Hematopoietic multipotent progenitor cell treated with erythropoietin and hydrocortisone succinate and interleukin-3 and kit ligand, for 4 days (in vitro differentiated cells): ENCODE measurements at regions not wholly inside any gene's neighbourhood (a gene's known extent, or its start where the extent isn't known, plus 50 kb on each side); places are given as distances from the start of the nearest gene placed in this dataset.
A peak's percentile ranks its signal among the peaks of the same experiment; 100 is the strongest.

Experiments
- DNase-seq: peaks from one replicate; pipeline ENCODE4 v3.0.0-alpha.2; 2015

DNA sequence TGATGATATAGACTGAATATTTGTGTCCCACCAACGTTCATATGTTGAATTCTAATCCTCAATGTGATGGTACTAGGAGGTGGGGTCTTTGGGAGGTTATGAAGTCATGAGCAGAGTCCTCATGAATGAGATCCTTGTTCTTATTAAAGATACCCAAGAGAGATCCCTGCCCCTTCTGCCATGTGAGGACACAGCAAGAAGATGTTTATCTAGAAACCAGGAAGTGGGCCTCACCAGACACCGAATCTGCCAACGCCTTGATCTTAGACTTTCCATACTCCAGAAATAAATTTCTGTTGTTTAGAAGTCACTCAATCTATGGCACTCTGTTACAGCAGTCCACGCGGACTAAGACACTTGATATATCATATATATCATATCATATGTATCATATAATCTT is 67.7 kb upstream of the GCM1 start:
- peak; percentile 68 for DNase-seq

DNA sequence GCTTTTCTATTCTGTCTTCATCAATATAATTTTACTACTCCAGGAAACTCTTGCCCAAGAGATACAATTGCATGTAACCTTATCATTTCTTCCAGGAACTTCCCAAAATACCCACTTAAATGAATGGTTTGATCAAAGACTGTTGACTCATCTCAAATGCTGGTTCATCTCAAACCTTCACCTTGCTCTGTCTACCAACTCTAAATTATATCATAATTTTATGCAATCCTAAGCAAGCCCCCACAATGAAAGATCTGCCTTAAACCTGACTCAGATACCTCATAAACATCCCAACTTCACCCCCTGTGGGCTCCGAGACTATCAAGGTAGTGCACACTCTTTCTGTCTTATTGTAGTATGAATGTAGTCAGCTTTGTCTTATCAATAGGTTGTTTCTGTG is 65.5 kb upstream of the GCM1 start:
- DNase-seq, result peak; percentile 28

DNA sequence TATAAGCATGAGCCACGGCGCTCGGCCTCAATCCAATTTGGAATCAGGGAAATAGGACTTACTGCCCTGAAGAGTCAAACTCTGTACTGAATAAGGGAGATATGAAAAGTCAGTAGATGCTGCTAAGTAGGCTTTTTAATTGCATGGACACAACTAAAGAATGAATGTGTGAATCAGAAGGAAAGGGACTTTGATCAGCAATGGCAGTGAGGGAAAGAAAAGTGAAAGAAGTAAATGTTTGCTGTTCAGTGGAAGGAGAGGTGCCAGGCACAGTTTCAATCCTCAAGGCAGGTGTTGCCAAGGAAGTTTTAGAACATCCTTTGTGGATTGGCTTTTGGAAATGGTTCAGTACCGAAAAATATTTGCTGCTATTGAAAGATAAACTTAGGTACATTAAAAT is 62.2 kb upstream of the GCM1 start:
- DNase-seq, result no peak

DNA sequence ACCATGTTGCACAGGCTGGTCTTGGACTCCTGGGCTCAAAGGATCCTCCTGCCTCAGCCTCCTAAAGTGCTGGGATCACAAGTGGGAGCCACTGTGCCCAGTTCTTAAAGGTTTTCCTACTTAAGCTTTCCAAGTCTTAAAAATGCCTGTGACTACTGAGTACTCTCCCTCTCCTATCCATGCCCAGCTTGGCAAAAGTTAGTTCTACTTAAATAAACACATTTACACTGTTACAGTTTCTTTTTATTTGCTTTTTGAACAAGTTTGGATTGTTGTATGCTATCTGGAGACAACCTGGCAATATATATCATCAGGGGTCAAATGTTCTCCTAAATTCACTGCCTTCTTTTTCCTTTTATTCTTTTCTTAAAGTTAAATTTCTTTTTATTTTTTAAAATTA is 61.0 kb upstream of the GCM1 start:
- DNase-seq, result no peak

DNA sequence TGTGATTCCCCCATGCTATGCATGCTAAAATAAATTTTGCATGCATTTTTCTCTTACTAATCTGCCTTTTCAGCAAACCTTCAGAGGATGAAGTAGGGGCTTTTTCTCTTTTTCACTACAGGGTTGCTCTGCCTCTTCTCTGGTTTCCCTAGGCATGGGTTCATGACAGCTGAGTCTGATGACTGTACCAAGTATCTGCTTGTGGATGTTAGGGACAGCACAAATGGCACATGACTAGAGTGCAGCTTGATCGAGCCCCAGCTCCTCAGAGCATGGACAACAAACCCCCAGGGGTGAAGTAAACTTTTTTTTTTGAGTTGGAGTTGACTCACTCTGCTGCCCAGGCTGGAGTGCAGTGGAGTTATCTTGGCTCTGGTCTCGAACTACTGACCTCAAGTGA is 57.1 kb upstream of the GCM1 start:
- no peak for DNase-seq

DNA sequence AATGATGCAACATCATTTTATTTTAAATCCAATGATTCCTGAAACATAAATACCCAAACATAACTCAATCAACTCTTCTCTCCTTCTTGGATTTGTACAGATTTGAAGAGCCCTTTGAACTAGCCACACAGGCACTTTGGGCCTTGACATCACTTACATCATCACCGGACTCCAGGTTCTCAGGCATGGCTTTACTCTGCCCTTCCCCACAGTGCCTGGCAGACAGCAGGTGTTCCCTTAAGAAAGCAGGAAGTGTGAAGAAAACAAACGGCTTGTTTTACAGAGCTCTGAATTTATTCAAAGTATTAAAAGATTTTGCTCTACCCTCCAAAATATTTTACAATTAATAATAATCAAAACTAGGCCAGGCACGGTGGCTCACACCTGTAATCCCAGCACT is 54.8 kb upstream of the GCM1 start:
- no peak for DNase-seq

DNA sequence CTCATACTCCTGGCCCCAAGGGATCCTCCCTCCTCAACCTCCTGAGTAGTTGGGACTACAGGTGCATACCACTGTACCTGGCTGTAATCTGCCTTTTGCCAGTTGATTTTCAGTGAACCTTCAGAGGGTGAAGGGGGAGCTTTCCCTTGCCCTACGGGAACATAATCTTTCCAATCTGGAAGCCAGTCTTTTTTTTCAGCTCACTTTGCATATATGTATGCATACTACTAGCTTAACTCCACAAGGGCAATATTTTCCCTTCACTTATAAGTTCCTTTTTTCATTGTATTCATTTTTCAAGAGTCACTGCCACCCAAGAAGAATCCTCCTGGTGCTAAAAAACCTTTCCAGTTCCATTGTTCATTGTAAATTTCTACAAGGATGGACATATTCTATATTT is 53.4 kb upstream of the GCM1 start:
- DNase-seq, result no peak

DNA sequence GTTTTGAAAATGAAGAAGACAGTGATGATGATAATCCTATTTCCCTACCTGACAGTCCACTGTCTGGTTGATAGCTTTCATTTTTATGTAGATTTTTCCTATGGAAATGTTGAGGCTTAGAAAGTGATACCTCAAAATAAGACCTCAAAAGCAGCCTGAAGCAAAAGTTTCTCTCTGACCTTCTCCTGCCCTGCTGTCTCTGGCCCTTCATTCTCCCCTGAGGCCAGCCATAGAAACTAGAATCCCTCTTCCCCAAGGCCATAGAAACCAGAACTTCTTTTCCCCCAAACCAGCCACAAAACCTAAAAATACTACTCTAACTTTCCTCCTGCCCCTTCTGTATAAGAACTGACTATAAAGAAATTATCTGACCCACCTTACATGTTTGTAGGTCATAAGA is 52.6 kb upstream of the GCM1 start:
- DNase-seq, result no peak

DNA sequence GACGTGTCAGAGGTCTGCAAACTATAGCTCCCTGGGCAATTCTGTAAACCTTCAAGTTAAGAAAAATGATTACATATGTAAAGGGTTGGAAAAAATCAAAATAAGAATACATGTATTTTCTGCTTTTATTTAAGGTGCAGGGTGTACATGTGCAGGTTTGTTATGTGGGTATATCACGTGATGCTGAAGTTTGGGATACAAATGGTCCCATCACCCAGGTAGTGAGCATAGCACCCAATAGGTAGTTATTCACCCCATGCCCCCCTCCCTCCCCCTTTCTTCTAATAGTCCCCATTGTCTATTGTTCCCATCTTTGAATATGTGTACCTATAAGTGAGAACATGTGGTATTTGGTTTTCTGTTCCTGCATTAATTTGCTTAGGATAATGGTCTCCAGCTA is 51.1 kb upstream of the GCM1 start:
- DNase-seq, result no peak

DNA sequence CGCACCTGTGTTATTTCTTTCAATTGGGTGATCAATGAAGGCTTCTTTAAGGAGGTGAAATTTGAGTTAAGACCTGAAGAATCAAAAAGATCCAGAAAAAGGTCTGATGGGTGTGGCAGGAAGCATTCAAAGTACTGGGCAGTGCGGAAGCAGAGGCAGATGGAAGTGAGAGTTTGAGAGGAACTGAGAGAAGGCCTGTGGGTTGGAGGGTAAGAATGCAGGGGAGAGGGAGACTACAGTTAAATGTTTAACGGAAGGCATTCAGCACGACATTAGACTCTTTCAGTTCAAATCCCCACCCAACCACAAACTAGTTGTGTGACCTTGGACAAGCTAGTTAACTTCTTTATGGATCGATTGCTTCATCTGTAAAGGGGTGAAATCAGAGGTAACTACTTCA is 50.5 kb upstream of the GCM1 start:
- no peak for DNase-seq
